Testis (tissue), 2 donors: ENCODE measurements at regions not wholly inside any gene's neighbourhood (a gene's known extent, or its start where the extent isn't known, plus 50 kb on each side); places are given as distances from the start of the nearest gene placed in this dataset.

ENCODE experiments used
- DNase-seq: peaks from one replicate; pipeline ENCODE4 v3.0.0-alpha.2; 2019
- H3K27ac ChIP-seq, 2 donors: fragments of 200-600 bp; sonication (generic); one replicate each; pipeline ENCODE4 v1.5.1; 2019
- H3K27me3 ChIP-seq: fragments of 200-600 bp; sonication (generic); one replicate; pipeline ENCODE4 v1.5.1; 2019
- H3K36me3 ChIP-seq: fragments of 200-600 bp; sonication (generic); one replicate; pipeline ENCODE4 v1.5.1; 2017; ENCODE audit warnings: low read depth; ENCODE audit errors: missing control alignments
- H3K4me1 ChIP-seq: fragments of 200-600 bp; sonication (generic); one replicate; pipeline ENCODE4 v1.5.1; 2019
- H3K4me3 ChIP-seq, 2 donors: fragments of 200-600 bp; sonication (generic); one replicate each; pipeline ENCODE4 v1.5.1; 2017 to 2019
- H3K9me3 ChIP-seq: fragments of 200-600 bp; sonication (generic); one replicate; pipeline ENCODE4 v1.5.1; 2017
- POLR2A ChIP-seq: fragments of 450-650 bp; IDR thresholded peaks from one replicate; pipeline ENCODE4 v1.6.1; 2017; ENCODE audit warnings: antibody characterized with exemption, mild to moderate bottlenecking, moderate library complexity
- whole genome bisulfite sequencing, 2 donors: methylation state at CpG; one replicate each; pipeline ENCODE4 v1.1.5; 2018; 5-methylcytosine and 5-hydroxymethylcytosine counted together
- intact Hi-C: fragments of 100-400 bp; cut with DNase I; formaldehyde crosslinking; loops from one replicate; pipeline ENCODE4 v1.15.1; 2023; ENCODE audit warnings: low total_unique reads
- TF ChIP-seq, protein P1 (sequence below), 3 experiments: fragments of 450-650 bp in 2 of 3; fragments of 200-600 bp in 1 of 3; sonication (generic) in 1 of 3; IDR thresholded peaks; one replicate each; pipeline ENCODE4 v1.5.1; 2016 to 2019; ENCODE audit warnings: antibody characterized with exemption in 3 of 3, mild to moderate bottlenecking in 2 of 3, moderate library complexity in 1 of 3

DNA sequence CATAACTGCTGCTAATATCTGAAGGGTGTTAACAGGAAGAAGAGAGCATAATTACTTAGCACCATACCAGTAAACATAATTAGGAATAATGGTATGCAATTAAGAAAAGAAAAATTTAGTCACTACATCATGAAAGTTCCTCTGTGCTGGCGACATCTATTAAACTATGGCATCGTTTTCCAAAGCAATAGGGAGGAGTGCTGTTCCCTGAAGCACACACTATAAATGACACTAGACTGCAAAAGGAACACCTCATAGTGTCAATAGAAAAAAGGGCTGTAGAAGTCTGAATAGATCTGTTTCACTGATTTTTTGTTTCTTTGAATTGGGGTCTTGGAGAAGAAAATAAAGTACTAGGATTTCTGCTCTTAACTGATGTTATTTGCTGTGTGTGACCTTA lies 773.6 kb upstream of the B3GALT2 start:
- 70 to 73% methylated on average over 2 of the region's 2 CpGs for WGBS, 2 donors
- no peak for TF ChIP-seq POLR2A
- TF ChIP-seq, protein P1, sequence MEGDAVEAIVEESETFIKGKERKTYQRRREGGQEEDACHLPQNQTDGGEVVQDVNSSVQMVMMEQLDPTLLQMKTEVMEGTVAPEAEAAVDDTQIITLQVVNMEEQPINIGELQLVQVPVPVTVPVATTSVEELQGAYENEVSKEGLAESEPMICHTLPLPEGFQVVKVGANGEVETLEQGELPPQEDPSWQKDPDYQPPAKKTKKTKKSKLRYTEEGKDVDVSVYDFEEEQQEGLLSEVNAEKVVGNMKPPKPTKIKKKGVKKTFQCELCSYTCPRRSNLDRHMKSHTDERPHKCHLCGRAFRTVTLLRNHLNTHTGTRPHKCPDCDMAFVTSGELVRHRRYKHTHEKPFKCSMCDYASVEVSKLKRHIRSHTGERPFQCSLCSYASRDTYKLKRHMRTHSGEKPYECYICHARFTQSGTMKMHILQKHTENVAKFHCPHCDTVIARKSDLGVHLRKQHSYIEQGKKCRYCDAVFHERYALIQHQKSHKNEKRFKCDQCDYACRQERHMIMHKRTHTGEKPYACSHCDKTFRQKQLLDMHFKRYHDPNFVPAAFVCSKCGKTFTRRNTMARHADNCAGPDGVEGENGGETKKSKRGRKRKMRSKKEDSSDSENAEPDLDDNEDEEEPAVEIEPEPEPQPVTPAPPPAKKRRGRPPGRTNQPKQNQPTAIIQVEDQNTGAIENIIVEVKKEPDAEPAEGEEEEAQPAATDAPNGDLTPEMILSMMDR (IDR thresholded peaks at IDR 0.05) = no peak
- Histone ChIP-seq H3K36me3 (no peaks in the 10 kb centered on the region), H3K4me3 (no peak overlapping the region), H3K27me3 (no peaks in the 10 kb centered on the region), H3K27ac (no peak overlapping the region), H3K9me3 (no peaks in the 10 kb centered on the region), H3K4me1 (no peaks in the 10 kb centered on the region)
- no peak for DNase-seq
- intact Hi-C loops = no loop called here

DNA sequence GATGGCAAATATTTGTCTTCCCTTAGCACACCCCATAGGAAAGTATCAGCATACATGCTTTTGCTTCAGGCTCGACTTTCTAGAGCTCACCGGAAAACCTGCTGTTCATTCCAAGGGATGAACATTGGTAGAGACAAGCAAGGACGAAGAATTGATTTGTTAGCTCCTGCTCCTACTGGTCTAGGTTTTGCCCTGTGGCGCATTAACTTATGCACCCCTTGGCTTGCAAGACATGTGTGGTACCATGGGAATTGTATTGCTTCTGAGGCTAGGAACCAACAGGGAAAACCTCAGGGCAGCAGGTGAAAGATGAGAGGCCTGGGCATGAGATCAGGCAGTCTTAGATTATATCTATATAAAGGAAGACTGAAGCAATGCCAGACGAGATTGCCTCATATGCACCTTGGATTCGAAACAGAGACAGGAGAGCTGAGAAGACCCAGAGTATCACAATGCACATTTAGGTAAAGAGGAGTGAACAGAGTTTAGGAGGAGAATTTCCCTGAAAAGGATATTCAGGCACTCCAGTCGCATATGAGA lies 771.2 kb upstream of the B3GALT2 start:
- H3K27ac ChIP-seq = no peak overlapping the region
- DNase-seq = no peak
- H3K9me3 ChIP-seq = no peaks in the 10 kb centered on the region
- no peaks in the 10 kb centered on the region for H3K27me3 ChIP-seq
- no peak overlapping the region for H3K4me3 ChIP-seq
- intact Hi-C loops = no loop called here
- WGBS, 2 donors = 80 to 88% methylated on average over 6 to 7 of the region's 7 CpGs
- no peaks in the 10 kb centered on the region for H3K4me1 ChIP-seq
- TF ChIP-seq, protein P1 (IDR thresholded peaks at IDR 0.05) = no peak
- TF ChIP-seq POLR2A = no peak
- H3K36me3 ChIP-seq = no peaks in the 10 kb centered on the region

DNA sequence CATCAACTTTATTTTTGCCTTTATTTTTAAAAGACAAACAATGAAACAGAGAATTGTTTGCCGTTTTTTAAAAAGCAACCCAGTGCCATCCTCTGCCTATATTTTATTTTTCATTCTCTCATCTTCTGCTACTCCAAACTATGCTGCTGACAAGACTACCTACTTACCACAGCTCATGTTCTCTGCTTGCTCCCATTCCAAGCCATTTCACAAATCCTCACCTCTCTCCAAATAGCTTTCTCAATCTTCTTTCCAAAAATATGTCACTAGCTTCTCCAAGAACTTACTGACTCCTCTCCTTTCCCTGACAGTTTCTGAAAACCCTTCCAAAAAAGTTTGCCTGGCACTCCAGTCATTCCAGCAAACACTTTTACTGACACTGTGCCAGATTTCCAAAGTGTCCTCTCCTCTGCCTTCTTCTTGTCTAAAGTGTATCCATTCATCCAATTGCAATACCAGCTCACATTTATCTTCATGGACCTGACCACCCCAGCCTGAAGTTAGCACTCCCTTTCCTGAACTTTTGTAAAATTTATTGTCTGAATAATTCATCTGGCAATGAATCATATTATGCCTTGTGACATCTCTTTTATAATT lies 766.5 kb upstream of the B3GALT2 start:
- Histone ChIP-seq H3K27me3 (no peaks in the 10 kb centered on the region), H3K27ac (no peak overlapping the region), H3K36me3 (no peaks in the 10 kb centered on the region), H3K4me1 (no peaks in the 10 kb centered on the region), H3K9me3 (no peaks in the 10 kb centered on the region), H3K4me3 (no peak overlapping the region)
- intact Hi-C loops = no loop called here
- TF ChIP-seq, protein P1 (IDR thresholded peaks at IDR 0.05) = no peak
- no peak for TF ChIP-seq POLR2A
- DNase-seq = no peak
- 79 to 88% methylated on average over 1 of the region's 1 CpG for WGBS, 2 donors

DNA sequence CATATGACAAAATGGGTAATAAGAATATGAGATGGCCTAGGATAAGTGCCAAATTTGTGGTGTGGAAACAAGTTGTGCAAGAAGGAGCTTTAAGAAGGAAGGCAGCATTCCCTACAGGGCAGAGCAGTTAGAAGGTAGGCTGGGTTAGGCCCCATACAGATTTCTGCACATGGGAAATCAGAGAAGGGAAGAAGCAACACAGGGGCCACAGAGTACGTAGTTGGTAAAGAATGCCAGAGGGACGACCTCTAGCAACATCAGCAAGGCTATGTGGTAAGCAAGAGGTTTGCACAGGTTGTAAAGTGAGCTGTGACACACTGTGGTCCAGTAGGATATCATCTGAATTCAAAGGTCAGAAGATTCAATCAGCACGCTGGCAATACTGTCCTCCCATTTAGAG lies 765.6 kb upstream of the B3GALT2 start:
- Histone ChIP-seq H3K36me3 (no peaks in the 10 kb centered on the region), H3K27me3 (no peaks in the 10 kb centered on the region), H3K9me3 (no peaks in the 10 kb centered on the region), H3K4me1 (no peaks in the 10 kb centered on the region), H3K27ac (no peak overlapping the region), H3K4me3 (no peak overlapping the region)
- no peak for TF ChIP-seq POLR2A
- TF ChIP-seq, protein P1 (IDR thresholded peaks at IDR 0.05) = no peak
- 81 to 86% methylated on average over 3 of the region's 3 CpGs for WGBS, 2 donors
- intact Hi-C loops = no loop called here
- no peak for DNase-seq

DNA sequence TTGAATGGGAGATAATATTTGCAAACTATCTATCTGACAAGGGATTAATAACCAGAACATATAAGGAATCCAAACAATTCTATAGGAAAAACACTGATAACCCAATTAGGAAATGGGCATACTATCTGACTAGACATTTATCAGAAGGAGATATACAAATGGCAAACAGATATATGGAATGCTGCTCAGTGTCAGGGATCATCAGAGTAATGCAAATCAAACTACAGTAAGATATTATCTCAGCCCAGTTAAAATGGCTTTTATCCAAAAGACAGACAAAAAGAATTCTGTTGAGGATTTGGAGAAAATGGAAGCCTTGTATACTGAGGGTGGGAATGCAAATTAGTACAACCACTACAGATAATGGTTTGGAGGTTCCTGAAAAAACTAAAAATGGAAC lies 758.0 kb upstream of the B3GALT2 start:
- DNase-seq = no peak
- no peaks in the 10 kb centered on the region for H3K9me3 ChIP-seq
- no peak overlapping the region for H3K27ac ChIP-seq
- intact Hi-C loops = no loop called here
- TF ChIP-seq POLR2A = no peak
- TF ChIP-seq, protein P1 (IDR thresholded peaks at IDR 0.05) = no peak
- H3K4me1 ChIP-seq = no peaks in the 10 kb centered on the region
- no peaks in the 10 kb centered on the region for H3K36me3 ChIP-seq
- H3K27me3 ChIP-seq = no peaks in the 10 kb centered on the region
- H3K4me3 ChIP-seq = no peak overlapping the region
